ENCODE measurements at regions not wholly inside any gene's neighbourhood (a gene's known extent, or its start where the extent isn't known, plus 50 kb on each side); places are given as distances from the start of the nearest gene placed in this dataset.

DNA sequence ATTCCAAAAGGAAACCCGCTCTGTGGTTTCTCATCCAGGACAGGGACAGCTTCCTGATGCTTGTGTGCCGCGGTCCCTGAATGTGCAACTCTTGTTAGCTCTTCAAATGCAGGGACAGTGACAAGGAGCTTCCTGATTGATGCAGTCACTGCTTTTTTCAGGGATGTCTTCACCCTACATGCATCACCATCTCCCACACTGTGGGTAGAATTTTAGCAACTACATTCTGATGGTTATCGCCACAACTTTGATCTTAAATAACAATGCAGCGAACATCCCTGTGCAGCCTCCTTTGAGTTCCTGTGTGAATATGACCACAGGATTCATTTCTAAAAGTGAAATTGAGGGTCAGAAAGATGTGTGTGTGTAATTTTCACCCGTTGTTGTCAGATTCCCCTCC, 115.0 kb downstream of the GGTLC2 start:
- TF ChIP-seq, protein P1, sequence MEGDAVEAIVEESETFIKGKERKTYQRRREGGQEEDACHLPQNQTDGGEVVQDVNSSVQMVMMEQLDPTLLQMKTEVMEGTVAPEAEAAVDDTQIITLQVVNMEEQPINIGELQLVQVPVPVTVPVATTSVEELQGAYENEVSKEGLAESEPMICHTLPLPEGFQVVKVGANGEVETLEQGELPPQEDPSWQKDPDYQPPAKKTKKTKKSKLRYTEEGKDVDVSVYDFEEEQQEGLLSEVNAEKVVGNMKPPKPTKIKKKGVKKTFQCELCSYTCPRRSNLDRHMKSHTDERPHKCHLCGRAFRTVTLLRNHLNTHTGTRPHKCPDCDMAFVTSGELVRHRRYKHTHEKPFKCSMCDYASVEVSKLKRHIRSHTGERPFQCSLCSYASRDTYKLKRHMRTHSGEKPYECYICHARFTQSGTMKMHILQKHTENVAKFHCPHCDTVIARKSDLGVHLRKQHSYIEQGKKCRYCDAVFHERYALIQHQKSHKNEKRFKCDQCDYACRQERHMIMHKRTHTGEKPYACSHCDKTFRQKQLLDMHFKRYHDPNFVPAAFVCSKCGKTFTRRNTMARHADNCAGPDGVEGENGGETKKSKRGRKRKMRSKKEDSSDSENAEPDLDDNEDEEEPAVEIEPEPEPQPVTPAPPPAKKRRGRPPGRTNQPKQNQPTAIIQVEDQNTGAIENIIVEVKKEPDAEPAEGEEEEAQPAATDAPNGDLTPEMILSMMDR (IDR thresholded peaks at IDR 0.05; ENCODE audit: low read depth, low read length) = no peak
- no peak for TF ChIP-seq POLR2A (IDR thresholded peaks at IDR 0.05; ENCODE audit: extremely low read depth, insufficient read length)
- TF ChIP-seq, protein P2, sequence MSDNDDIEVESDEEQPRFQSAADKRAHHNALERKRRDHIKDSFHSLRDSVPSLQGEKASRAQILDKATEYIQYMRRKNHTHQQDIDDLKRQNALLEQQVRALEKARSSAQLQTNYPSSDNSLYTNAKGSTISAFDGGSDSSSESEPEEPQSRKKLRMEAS (IDR thresholded peaks at IDR 0.05; ENCODE audit: low read depth, low read length) = no peak
